Activated T-cell treated with anti-CD3 and anti-CD28 coated beads, Interleukin-2, amount 50 U/mL, for 4 hours (primary cell): ENCODE measurements at regions not wholly inside any gene's neighbourhood (a gene's known extent, or its start where the extent isn't known, plus 50 kb on each side); places are given as distances from the start of the nearest gene placed in this dataset.
"Not testable (repeated sequence)": the region's sequence is repeated elsewhere in the genome, so short reads cannot be mapped to it uniquely, and the experiment has no call there.

Experiments
- ATAC-seq, 2 donors: fragments of 200-7000 bp; cut with Tn5 transposase; one replicate each; pipeline ENCODE4 v1.10.0; 2021
- DNase-seq: peaks from one replicate; pipeline ENCODE4 v3.0.0-alpha.2; 2020
- H3K27me3 Mint-ChIP-seq: one replicate; pipeline ENCODE4 v1.8.0; 2021; ENCODE audit warnings: low read depth, mixed read lengths
- H3K36me3 Mint-ChIP-seq: one replicate; pipeline ENCODE4 v1.8.0; 2022; ENCODE audit warnings: mixed read lengths; ENCODE audit not compliant: insufficient read depth
- H3K4me1 Mint-ChIP-seq: one replicate; pipeline ENCODE4 v1.8.0; 2021; ENCODE audit warnings: low read depth, mixed read lengths
- H3K4me3 Mint-ChIP-seq: one replicate; pipeline ENCODE4 v1.8.0; 2021; ENCODE audit warnings: mild to moderate bottlenecking, moderate library complexity, mixed read lengths
- H3K9me3 Mint-ChIP-seq: one replicate; pipeline ENCODE4 v1.8.0; 2021; ENCODE audit warnings: mixed read lengths

GRCh38 chr16:60407606-60408005, 1628.6 kb downstream of the CDH8 start:
- H3K9me3 Mint-ChIP-seq = peaks cover 31% of the 10 kb centered on the region
- no peak for ATAC-seq
- H3K4me1 Mint-ChIP-seq = no peaks in the 10 kb centered on the region
- H3K27me3 Mint-ChIP-seq = no peaks in the 10 kb centered on the region
- DNase-seq = no peak
- no peaks in the 10 kb centered on the region for H3K36me3 Mint-ChIP-seq
- H3K4me3 Mint-ChIP-seq = no peak overlapping the region

- Mint-ChIP-seq H3K9me3 (peaks cover 27% of the 10 kb centered on the region), H3K27me3 (no peaks in the 10 kb centered on the region), H3K4me3 (no peak overlapping the region), H3K36me3 (no peaks in the 10 kb centered on the region), H3K4me1 (no peaks in the 10 kb centered on the region)
- ATAC-seq = no peak
- no peak for DNase-seq
These were observed 1629.2 kb downstream of the CDH8 start for GRCh38 chr16:60407034-60407433.

- no peak for DNase-seq
- no peak for ATAC-seq
- Mint-ChIP-seq H3K36me3 (no peaks in the 10 kb centered on the region), H3K4me1 (no peaks in the 10 kb centered on the region), H3K9me3 (peaks cover 34% of the 10 kb centered on the region), H3K27me3 (no peaks in the 10 kb centered on the region), H3K4me3 (no peak overlapping the region)
These were observed 1631.0 kb downstream of the CDH8 start for GRCh38 chr16:60405286-60405685.

- peaks cover 34% of the 10 kb centered on the region for H3K9me3 Mint-ChIP-seq
- no peak for ATAC-seq
- no peak overlapping the region for H3K4me3 Mint-ChIP-seq
- H3K27me3 Mint-ChIP-seq = no peaks in the 10 kb centered on the region
- no peaks in the 10 kb centered on the region for H3K36me3 Mint-ChIP-seq
- no peaks in the 10 kb centered on the region for H3K4me1 Mint-ChIP-seq
- DNase-seq = no peak
These were observed 1631.8 kb downstream of the CDH8 start for GRCh38 chr16:60404401-60404800.

GRCh38 chr16:60402941-60403340, 1633.3 kb downstream of the CDH8 start:
- DNase-seq = not testable (repeated sequence)

GRCh38 chr16:60392380-60392779, 1643.9 kb downstream of the CDH8 start:
- Mint-ChIP-seq H3K4me1 (no peaks in the 10 kb centered on the region), H3K27me3 (no peaks in the 10 kb centered on the region), H3K36me3 (no peaks in the 10 kb centered on the region), H3K9me3 (peaks cover 35% of the 10 kb centered on the region), H3K4me3 (no peak overlapping the region)
- no peak for ATAC-seq
- no peak for DNase-seq

More at GRCh38 chr16:60402941-60403340, 1633.3 kb downstream of the CDH8 start:
- H3K4me3 Mint-ChIP-seq, H3K4me1 Mint-ChIP-seq, H3K36me3 Mint-ChIP-seq, ATAC-seq, H3K27me3 Mint-ChIP-seq: not testable (repeated sequence)
- peaks cover 27% of the 10 kb centered on the region for H3K9me3 Mint-ChIP-seq

GRCh38 chr16:60371591-60371990, 1637.5 kb upstream of the GOT2 start:
- Mint-ChIP-seq H3K4me1 (no peaks in the 10 kb centered on the region), H3K27me3 (no peaks in the 10 kb centered on the region), H3K9me3 (peaks cover 24% of the 10 kb centered on the region), H3K4me3 (no peak overlapping the region), H3K36me3 (no peaks in the 10 kb centered on the region)
- no peak for DNase-seq
- ATAC-seq = no peak

GRCh38 chr16:60367739-60368138, 1633.6 kb upstream of the GOT2 start:
- no peaks in the 10 kb centered on the region for H3K4me1 Mint-ChIP-seq
- ATAC-seq (no peak), DNase-seq (no peak)
- peaks cover 19% of the 10 kb centered on the region for H3K9me3 Mint-ChIP-seq
- H3K27me3 Mint-ChIP-seq = no peaks in the 10 kb centered on the region
- no peak overlapping the region for H3K4me3 Mint-ChIP-seq
- H3K36me3 Mint-ChIP-seq = no peaks in the 10 kb centered on the region

GRCh38 chr16:60363566-60363965, 1629.5 kb upstream of the GOT2 start:
- peaks cover 12% of the 10 kb centered on the region for H3K9me3 Mint-ChIP-seq
- no peak for DNase-seq
- no peaks in the 10 kb centered on the region for H3K27me3 Mint-ChIP-seq

GRCh38 chr16:60359866-60360265, 1625.8 kb upstream of the GOT2 start:
- H3K36me3 Mint-ChIP-seq, ATAC-seq, H3K27me3 Mint-ChIP-seq, H3K4me3 Mint-ChIP-seq, DNase-seq, H3K4me1 Mint-ChIP-seq: not testable (repeated sequence)
- H3K9me3 Mint-ChIP-seq = peaks cover 17% of the 10 kb centered on the region

More at GRCh38 chr16:60363566-60363965, 1629.5 kb upstream of the GOT2 start:
- ATAC-seq = no peak
- no peaks in the 10 kb centered on the region for H3K4me1 Mint-ChIP-seq
- H3K4me3 Mint-ChIP-seq = no peak overlapping the region
- no peaks in the 10 kb centered on the region for H3K36me3 Mint-ChIP-seq

GRCh38 chr16:60359412-60359811, 1625.3 kb upstream of the GOT2 start:
- not testable (repeated sequence) for H3K36me3 Mint-ChIP-seq, DNase-seq, H3K4me3 Mint-ChIP-seq, H3K4me1 Mint-ChIP-seq, H3K27me3 Mint-ChIP-seq, ATAC-seq
- H3K9me3 Mint-ChIP-seq = peaks cover 17% of the 10 kb centered on the region

- not testable (repeated sequence) for ATAC-seq, H3K27me3 Mint-ChIP-seq
These were observed 1623.9 kb upstream of the GOT2 start for GRCh38 chr16:60357876-60358522.

GRCh38 chr16:60346256-60346655, 1612.1 kb upstream of the GOT2 start:
- Mint-ChIP-seq H3K4me3 (no peak overlapping the region), H3K27me3 (no peaks in the 10 kb centered on the region), H3K4me1 (no peaks in the 10 kb centered on the region), H3K36me3 (no peaks in the 10 kb centered on the region), H3K9me3 (peaks cover 33% of the 10 kb centered on the region)
- ATAC-seq (no peak), DNase-seq (no peak)

More at GRCh38 chr16:60357876-60358522, 1623.9 kb upstream of the GOT2 start:
- H3K9me3 Mint-ChIP-seq = peaks cover 14% of the 10 kb centered on the region
- H3K4me3 Mint-ChIP-seq, DNase-seq, H3K36me3 Mint-ChIP-seq, H3K4me1 Mint-ChIP-seq: not testable (repeated sequence)

- no peak overlapping the region for H3K4me3 Mint-ChIP-seq
- DNase-seq (no peak), ATAC-seq (no peak)
- H3K27me3 Mint-ChIP-seq = no peaks in the 10 kb centered on the region
- H3K9me3 Mint-ChIP-seq = peaks cover 15% of the 10 kb centered on the region
- H3K36me3 Mint-ChIP-seq = no peaks in the 10 kb centered on the region
- no peaks in the 10 kb centered on the region for H3K4me1 Mint-ChIP-seq
These were observed 1603.6 kb upstream of the GOT2 start for GRCh38 chr16:60337671-60338070.

GRCh38 chr16:60331168-60331567, 1597.1 kb upstream of the GOT2 start:
- ATAC-seq = no peak
- no peaks in the 10 kb centered on the region for H3K27me3 Mint-ChIP-seq
- H3K4me1 Mint-ChIP-seq = no peaks in the 10 kb centered on the region

More at GRCh38 chr16:60331168-60331567, 1597.1 kb upstream of the GOT2 start:
- DNase-seq = no peak
- Mint-ChIP-seq H3K9me3 (peaks cover 30% of the 10 kb centered on the region), H3K36me3 (no peaks in the 10 kb centered on the region), H3K4me3 (no peak overlapping the region)
